ENCODE measurements at regions not wholly inside any gene's neighbourhood (a gene's known extent, or its start where the extent isn't known, plus 50 kb on each side); places are given as distances from the start of the nearest gene placed in this dataset.

DNA sequence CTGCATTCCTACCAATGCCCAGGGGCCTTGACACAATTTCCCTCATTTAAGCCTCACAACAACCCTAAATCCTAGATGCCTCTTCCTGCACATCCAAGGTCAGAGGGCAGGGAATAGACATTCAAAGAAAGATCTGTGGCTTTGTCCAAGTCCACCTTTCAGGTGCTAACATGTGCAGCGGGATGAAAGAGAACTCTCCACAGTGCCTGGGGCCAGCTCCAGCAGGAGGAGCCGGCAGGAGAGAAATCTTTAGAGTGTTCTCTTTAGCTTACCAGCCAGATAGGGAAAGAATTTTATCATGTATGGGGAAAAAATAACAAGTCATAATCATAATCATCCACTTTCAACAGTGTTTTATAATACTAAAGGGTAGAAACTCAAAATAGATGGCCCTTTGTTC is 319.7 kb downstream of the MATN1 start:
- no peak for TF ChIP-seq SUZ12 (IDR thresholded peaks at IDR 0.05; ENCODE audit: extremely low read depth, insufficient read depth, insufficient read length)
- TF ChIP-seq YY1 (IDR thresholded peaks at IDR 0.05; ENCODE audit: insufficient read depth, insufficient read length) = no peak
- no peak for TF ChIP-seq ZNF274 (IDR thresholded peaks at IDR 0.05; ENCODE audit: low read depth, low read length)

Measured in NT2/D1 (cell line).